HG03571 (cell line): ENCODE measurements at regions not wholly inside any gene's neighbourhood (a gene's known extent, or its start where the extent isn't known, plus 50 kb on each side); places are given as distances from the start of the nearest gene placed in this dataset.

ENCODE experiments used
- ATAC-seq: cut with Tn5 transposase; IDR thresholded peaks from one replicate; pipeline ENCODE4 v1.9.1; 2021; ENCODE audit not compliant: unreplicated experiment

- ATAC-seq: no peak
Observed at GRCh38 chr6:167643223-167643622, 183.5 kb upstream of the AFDN start.

DNA sequence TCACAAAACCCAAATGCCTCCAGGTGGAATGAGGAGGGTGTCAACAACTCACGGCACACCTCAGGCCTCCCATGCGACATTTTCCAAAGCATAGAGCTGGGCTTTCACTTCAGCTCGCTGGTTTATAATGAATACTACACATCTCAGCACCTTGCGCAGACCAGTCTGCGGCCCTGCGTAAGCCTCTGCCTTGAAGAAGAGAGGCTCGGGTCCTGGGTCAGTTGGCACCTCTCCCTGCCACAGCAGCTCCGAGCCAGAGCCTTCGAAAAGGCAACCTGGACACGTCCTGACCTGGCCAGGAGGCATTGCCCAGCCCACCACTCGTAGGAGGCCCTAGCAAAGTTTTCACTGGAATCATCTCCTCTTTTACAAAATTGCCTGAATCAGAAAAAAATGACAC, 183.0 kb upstream of the AFDN start:
- ATAC-seq: no peak

DNA sequence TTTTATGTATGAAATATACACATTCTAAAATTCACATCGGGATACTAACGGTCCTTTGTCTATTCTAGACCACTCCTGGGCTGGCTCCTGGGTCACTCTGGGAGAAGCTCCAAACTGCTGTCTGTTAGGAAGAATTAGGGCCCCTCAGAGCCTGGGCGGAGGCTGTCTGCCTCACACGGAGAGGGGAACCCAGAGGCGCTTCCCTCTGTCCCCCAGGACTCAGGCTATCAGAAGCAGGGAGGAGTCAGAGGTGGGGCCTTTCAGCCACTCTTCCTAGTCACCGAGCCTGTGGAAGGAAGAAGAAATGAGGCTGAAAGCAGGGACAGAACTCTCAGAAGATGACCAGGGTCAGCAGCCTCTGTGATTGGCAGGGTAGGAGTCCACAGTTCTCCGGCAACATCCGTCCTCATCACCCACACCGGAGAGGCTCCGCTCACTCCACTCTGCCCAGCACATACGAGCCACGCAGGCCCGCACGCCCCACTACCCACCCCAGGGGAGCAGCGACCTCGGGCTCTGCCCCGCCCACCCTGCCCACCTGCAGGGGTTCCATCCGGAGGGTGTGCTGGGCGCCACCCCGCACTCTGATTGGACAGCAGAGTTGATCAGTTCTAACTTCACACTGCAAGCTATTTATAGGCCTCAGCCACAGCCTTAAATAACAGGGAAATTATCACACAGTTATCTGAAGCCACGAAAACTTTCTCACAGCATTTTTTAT, 182.1 kb upstream of the AFDN start:
- no peak for ATAC-seq

DNA sequence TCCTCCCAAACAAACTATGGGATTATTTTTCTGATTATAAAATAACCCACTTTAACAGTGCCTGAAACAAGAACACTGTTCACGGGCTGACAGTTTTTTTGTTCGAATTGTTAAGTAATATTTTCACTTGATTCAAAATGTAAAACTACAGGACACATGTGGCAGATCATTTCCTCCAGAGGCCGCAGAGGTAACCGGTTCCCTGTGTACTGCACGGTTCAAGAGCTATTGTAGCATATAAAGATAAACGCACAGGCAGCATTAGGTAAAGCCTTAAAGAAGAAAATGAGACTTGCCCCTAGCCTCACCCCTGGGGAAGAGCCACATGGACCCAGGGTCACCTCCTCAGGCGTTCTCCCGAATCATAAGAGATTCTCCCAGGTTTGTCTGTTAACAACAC, 181.3 kb upstream of the AFDN start:
- ATAC-seq: no peak

DNA sequence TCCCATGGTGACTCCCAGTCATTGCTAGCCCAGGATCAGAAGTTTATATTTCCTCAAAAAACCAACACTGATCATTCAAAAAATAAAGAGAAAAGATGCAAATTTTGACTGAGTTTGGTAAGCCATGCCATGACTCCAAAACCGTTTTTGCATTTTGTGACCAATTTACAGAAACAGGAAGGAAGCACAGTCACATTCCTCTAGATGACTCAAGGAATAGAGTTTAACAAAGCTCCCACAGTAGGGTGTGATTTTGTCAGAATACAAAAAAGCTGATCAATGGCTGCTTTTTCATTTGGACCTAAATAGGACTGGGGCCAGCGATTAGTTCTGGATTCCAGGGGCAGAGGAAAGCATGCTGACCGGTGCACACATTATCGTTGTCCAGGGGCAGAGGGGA, 179.4 kb upstream of the AFDN start:
- no peak for ATAC-seq

DNA sequence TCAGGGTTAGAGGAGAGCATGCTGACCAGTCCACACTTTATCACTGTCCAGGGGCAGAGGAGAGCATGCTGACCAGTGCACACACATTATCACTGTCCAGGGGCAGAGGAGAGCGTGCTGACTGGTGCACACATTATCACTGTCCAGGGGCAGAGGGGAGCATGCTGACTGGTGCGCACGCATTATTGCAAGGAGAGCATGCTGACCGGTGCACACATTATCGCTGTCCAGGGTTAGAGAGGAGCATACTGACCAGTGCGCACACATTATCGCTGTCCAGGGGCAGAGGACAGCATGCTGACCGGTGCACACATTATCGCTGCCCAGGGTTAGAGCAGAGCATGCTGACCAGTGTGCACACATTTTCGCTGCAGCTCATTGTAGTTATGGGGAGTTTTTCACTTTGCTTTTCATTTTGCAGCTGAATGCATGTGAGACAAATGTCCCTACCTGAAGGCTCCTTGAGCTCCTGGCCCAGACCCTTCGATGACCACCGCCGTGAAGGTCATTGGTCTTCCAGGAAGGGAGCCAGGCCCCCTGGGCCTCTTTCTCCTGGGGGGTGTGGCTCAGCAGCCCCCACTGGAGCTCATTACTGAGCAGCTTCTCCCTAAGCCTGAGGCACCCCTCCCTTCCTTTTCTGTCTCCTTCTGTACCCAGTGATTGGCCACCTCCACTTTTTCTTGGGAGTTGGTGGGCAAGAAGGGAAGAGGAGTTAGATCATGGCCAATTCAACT, 178.8 kb upstream of the AFDN start:
- no peak for ATAC-seq

DNA sequence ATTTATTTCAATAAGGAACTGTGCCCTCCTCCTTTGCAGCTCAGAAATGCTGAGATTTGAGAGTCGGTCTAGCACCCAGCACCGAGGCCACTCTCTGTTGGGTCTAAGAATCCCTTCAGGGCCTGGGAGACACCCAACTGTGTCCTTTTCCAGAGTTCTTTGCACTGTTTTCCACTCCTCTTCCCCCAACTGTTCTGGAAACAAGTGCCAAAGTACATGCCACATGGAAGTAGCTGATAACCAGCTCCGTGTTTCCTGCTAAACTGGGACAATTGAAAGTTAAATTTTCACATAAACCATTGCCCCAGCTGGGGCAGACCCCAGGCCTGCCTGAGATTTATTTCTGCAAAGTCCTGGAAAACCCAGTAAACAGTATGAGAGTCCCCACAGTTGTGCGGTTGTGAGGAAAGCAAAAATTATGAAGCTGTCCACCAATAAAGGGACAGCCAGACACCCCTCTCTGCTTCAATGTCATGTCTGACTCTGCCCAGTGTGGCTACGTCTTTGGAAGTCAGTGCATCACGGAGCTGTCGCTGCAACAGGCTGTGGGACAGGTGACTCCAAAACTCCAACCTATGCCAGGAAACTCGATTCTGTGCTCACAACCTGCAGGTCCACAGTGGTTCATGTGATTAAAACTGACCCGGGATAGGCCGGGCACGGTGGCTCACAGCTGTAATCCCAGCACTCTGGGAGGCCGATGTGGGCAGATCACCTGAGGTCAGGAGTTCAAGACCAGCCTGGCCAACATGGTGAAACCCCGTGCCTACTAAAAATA, 178.0 kb upstream of the AFDN start:
- no peak for ATAC-seq

GRCh38 chr6:167649476-167649875, 177.2 kb upstream of the AFDN start:
- ATAC-seq: no peak

- ATAC-seq: no peak
Observed at GRCh38 chr6:167650730-167651317, 175.9 kb upstream of the AFDN start.

DNA sequence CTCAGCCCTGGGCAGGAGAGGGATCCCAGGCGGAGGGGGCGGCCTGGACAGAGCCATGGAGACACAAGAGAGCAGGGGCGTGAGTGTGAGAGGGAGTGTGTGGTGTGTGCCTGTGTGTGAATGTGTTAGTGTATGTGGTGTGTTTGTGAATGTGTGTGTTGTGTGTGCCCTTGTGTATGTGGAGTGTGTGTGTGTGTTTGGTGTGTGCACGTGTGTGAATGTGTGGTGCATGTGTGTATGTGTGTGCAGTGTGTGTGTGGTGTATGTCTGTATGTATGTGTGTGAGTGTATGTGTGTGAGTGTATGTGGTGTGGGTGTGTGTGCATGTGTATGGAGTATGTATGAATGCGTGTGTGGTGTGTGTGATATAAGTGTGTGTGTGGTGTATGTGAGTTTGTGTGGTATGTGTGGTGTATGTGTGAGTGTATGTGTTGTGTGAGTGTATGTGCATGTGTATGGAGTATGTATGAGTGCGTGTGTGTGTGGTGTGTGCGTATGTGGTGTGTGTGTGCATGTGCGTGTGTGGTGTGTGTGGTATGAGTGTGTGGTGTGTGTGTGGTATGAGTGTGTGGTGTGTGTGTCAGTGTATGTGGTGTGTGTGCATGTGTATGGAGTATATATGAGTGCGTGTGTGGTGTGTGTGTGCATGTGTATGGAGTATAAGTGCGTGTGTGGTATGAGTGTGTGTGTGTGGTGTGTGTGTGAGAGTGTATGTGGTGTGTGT, 175.2 kb upstream of the AFDN start:
- ATAC-seq: no peak

GRCh38 chr6:167652042-167652700, 174.5 kb upstream of the AFDN start:
- no peak for ATAC-seq

DNA sequence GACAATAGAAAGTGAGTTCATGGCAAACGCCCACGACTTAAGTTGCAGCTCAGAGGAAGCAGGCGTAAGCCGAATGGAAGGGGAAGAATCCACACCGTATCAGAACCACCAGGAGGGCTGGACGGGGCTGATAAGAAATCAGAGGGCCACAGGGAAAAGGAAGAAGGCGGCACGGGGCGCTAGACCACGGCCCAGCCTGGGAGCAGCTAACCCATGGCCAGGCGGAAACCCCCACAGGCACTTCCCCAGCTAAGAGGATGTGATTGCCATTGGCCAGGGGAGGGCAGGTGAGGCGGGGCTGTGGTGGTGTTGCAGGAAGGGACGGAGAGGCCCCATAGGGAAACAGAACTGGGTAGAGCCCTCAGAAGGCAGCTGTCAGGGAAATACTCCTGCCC, 174.0 kb upstream of the AFDN start:
- no peak for ATAC-seq

DNA sequence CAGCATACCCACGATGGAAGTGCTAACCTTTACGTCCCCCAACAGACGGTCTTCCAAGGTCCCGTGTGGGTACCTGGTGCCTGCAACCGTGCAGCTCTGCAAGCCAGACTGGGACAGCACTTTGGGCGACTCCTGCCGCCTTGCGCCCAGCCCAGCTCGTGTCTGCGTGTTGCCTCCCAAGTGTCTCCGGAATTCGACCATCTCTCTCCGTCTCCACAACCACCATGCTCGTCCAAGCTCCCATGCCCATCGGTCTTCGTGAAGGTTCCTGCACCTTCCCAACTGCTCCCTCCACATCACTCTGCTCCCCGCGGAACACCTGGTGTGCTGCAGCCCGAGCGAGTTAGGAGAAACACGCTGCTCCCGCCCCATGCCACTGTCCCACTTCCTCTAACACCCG, 173.2 kb upstream of the AFDN start:
- ATAC-seq: no peak

GRCh38 chr6:167654389-167654788, 172.3 kb upstream of the AFDN start:
- ATAC-seq: no peak

- ATAC-seq: no peak
Observed at GRCh38 chr6:167655174-167655821, 171.4 kb upstream of the AFDN start.

DNA sequence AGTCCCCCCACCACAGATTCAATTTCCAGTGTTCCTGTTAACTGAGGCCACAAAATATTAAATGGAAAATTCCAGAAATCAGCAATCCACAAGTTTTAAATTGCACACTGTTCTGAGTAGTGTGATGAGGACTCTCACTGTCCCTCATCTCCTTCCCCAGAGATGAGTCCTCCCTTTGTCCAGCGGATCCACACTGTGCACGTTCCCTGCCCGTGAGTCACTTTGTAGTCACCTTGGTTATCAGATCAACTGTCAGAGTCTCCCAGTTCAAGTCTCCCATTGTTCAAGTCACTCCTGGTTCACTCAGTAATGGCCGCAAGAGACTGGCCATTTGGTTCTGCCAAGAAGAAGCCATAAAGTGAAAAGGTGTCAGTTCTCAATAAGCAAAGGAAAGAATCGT, 168.6 kb upstream of the AFDN start:
- no peak for ATAC-seq

GRCh38 chr6:167659046-167659445, 167.7 kb upstream of the AFDN start:
- ATAC-seq: no peak

DNA sequence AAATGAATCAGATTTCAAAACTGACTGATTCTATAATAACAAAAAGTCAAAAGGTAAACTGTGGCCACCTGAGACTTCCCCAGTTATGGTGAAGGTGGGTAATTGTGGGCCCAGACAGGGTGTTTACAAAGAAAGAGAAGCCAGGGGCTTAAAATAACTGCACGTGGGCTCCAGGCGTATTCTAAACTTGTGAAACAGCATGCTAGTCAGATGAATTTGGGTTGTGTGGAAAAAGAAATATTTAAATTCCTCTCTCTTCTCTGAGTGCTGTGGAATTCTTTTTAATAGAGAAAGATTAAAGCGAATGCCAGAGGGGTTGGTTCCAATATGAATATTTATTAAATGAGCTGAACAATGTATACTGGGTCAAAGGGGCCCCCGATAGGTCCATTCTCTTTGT, 166.3 kb upstream of the AFDN start:
- no peak for ATAC-seq

GRCh38 chr6:167660944-167661551, 165.7 kb upstream of the AFDN start:
- no peak for ATAC-seq
